ENCODE measurements at regions not wholly inside any gene's neighbourhood (a gene's known extent, or its start where the extent isn't known, plus 50 kb on each side); places are given as distances from the start of the nearest gene placed in this dataset.

DNA sequence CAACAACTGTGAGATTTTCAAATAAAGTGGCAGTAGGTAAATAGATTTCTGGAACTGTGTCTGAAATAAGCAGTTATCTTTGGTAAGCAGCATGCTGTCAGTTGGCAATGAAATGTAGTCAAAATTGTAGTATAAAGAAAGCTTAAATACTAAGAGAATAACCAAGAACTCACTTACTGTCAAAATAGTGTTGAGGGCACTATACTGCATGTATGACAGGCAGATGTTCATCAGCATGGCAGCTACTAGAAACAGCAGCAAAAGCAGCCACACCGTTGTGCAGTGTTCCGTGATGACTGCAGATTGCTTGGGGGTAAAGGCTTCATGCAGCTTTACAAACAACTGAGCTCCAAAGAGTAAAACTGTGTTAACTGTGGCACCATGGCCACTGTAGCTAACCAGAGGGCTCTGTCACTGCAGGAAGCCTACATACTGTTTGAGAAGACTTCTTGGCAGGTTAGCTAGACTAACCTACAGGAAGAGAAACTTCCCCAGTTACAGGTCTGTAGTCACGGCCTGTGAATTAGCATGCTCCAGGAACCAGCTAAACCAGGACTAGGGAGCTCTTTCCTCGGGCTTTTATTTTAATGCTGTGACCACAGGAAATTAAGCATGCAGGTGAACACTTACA lies 459.7 kb downstream of the TBL1XR1 start:
- Histone ChIP-seq H3K9ac (ENCODE audit: extremely low read depth, insufficient read length, low read length) (no peak overlapping the region), H3K79me2 (ENCODE audit: insufficient read depth, low read length) (no peaks in the 10 kb centered on the region), H3K27me3 (ENCODE audit: insufficient read depth, low read length) (no peaks in the 10 kb centered on the region), H2AFZ (ENCODE audit: low read length) (no peak overlapping the region), H2BK5ac (ENCODE audit: insufficient read length, low read length) (no peak overlapping the region), H3K23me2 (ENCODE audit: insufficient read length, low read depth, low read length, poor library complexity, severe bottlenecking) (no peaks in the 10 kb centered on the region), H2BK12ac (ENCODE audit: insufficient read length, low read depth, low read length) (no peak overlapping the region), H2BK20ac (ENCODE audit: low read depth, low read length, poor library complexity, severe bottlenecking) (no peak overlapping the region), H3T11ph (ENCODE audit: low read length) (no peak overlapping the region), H3K27ac (ENCODE audit: insufficient read length, low read depth, low read length) (no peak overlapping the region), H2BK120ac (ENCODE audit: low read depth, low read length, poor library complexity, severe bottlenecking) (no peak overlapping the region), H4K20me1 (ENCODE audit: control insufficient read depth, insufficient read depth, insufficient read length) (no peaks in the 10 kb centered on the region), H3K14ac (ENCODE audit: insufficient read depth, low read length) (no peak overlapping the region), H3K4me1 (ENCODE audit: insufficient read depth, low read length) (peaks cover 5% of the 10 kb centered on the region), H3K23ac (ENCODE audit: insufficient read length, low read depth, low read length) (no peak overlapping the region), H3K18ac (ENCODE audit: insufficient read length, low read depth, low read length) (no peak overlapping the region), H3K4ac (ENCODE audit: low read depth, low read length) (no peak overlapping the region), H3K79me1 (ENCODE audit: insufficient read depth, low read depth, low read length, poor library complexity, severe bottlenecking) (no peaks in the 10 kb centered on the region), H4K5ac (ENCODE audit: insufficient read length, low read depth, low read length) (no peak overlapping the region), H3K4me2 (ENCODE audit: insufficient read depth, insufficient read length, low read length) (no peak overlapping the region), H2AK5ac (ENCODE audit: insufficient read length, low read length) (no peak overlapping the region), H4K8ac (replicated peaks; ENCODE audit: insufficient read length, low read depth, low read length) (no peak overlapping the region), H2BK15ac (ENCODE audit: low read depth, low read length) (no peak overlapping the region), H3K56ac (ENCODE audit: insufficient read length, low read depth, low read length) (no peak overlapping the region), H4K91ac (ENCODE audit: insufficient read length, low read depth, low read length) (no peak overlapping the region), H3K9me3 (ENCODE audit: control insufficient read depth, low read depth, low read length) (no peaks in the 10 kb centered on the region)
- Mint-ChIP-seq H3K36me3 (ENCODE audit: insufficient read depth in 1 of 3, low read depth in 3 of 3) (no peaks in the 10 kb centered on the region), H3K4me3 (no peak overlapping the region), H3K27ac (no peak overlapping the region), H3K4me1 (peaks cover 6% of the 10 kb centered on the region in 2 experiments; a peak in 3 of 4 replicates), H3K9me3 (no peaks in the 10 kb centered on the region), H3K27me3 (ENCODE audit: low read depth) (no peaks in the 10 kb centered on the region)
- TF ChIP-seq, protein P1, sequence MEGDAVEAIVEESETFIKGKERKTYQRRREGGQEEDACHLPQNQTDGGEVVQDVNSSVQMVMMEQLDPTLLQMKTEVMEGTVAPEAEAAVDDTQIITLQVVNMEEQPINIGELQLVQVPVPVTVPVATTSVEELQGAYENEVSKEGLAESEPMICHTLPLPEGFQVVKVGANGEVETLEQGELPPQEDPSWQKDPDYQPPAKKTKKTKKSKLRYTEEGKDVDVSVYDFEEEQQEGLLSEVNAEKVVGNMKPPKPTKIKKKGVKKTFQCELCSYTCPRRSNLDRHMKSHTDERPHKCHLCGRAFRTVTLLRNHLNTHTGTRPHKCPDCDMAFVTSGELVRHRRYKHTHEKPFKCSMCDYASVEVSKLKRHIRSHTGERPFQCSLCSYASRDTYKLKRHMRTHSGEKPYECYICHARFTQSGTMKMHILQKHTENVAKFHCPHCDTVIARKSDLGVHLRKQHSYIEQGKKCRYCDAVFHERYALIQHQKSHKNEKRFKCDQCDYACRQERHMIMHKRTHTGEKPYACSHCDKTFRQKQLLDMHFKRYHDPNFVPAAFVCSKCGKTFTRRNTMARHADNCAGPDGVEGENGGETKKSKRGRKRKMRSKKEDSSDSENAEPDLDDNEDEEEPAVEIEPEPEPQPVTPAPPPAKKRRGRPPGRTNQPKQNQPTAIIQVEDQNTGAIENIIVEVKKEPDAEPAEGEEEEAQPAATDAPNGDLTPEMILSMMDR (conservative IDR thresholded peaks at IDR 0.05) = no peak
- WGBS (ENCODE audit: extremely low coverage, insufficient read length, low lambda C conversion rate) = no CpG with 5 or more reads among the region's 4 CpGs
- no peak for DNase-seq

Data from H9 (cell line).